Thoracic aorta (tissue), 2 donors: ENCODE measurements at regions not wholly inside any gene's neighbourhood (a gene's known extent, or its start where the extent isn't known, plus 50 kb on each side); places are given as distances from the start of the nearest gene placed in this dataset.
"Not testable (repeated sequence)": the region's sequence is repeated elsewhere in the genome, so short reads cannot be mapped to it uniquely, and the experiment has no call there.

ENCODE experiments used
- ATAC-seq: fragments of 150-250 bp; one replicate; pipeline ENCODE4 v1.8.0; 2017; ENCODE audit warnings: low read depth; ENCODE audit not compliant: insufficient number of reproducible peaks, low FRiP score
- DNase-seq: peaks from one replicate; pipeline ENCODE4 v3.0.0-alpha.2; 2020; ENCODE audit warnings: low spot score
- H3K27ac ChIP-seq, 2 donors: fragments of 200-600 bp; sonication (generic); 1 replicate in 1 of 2; 2 replicates in 1 of 2; pipeline ENCODE4 v1.5.1; 2016; ENCODE audit warnings: mild to moderate bottlenecking in 2 of 2, moderate library complexity in 2 of 2
- H3K27me3 ChIP-seq: fragments of 200-600 bp; sonication (generic); replicated peaks from 2 replicates; pipeline ENCODE4 v1.6.0; 2016; ENCODE audit warnings: mild to moderate bottlenecking; ENCODE audit not compliant: insufficient read depth
- H3K36me3 ChIP-seq: fragments of 200-600 bp; sonication (generic); one replicate; pipeline ENCODE4 v1.5.1; 2016
- H3K4me1 ChIP-seq, 2 donors: fragments of 200-600 bp; sonication (generic); 1 replicate in 1 of 2; 2 replicates in 1 of 2; pipeline versions ENCODE4 v1.5.1 to v1.6.0; 2016; ENCODE audit warnings: low read depth in 2 of 2, mild to moderate bottlenecking in 1 of 2; ENCODE audit not compliant: control insufficient read depth in 1 of 2
- H3K4me3 ChIP-seq: fragments of 200-600 bp; sonication (generic); 2 replicates; pipeline ENCODE4 v1.5.1; 2016; ENCODE audit warnings: mild to moderate bottlenecking
- H3K9me3 ChIP-seq: fragments of 200-600 bp; sonication (generic); 2 replicates; pipeline ENCODE4 v1.5.1; 2016
- CTCF ChIP-seq: fragments of 200-600 bp; sonication (generic); IDR thresholded peaks from one replicate; pipeline ENCODE4 v1.5.1; 2019; ENCODE audit warnings: antibody characterized with exemption

GRCh38 chr10:60591119-60591518 lies 187.2 kb upstream of the CDK1 start:
- H3K27me3 ChIP-seq: no peaks in the 10 kb centered on the region
- H3K36me3 ChIP-seq: no peaks in the 10 kb centered on the region
- no peaks in the 10 kb centered on the region for H3K4me1 ChIP-seq
- DNase-seq: no peak
- no peak for ATAC-seq
- no peak for TF ChIP-seq CTCF
- no peak overlapping the region for H3K4me3 ChIP-seq
- H3K27ac ChIP-seq: no peak overlapping the region
- no peaks in the 10 kb centered on the region for H3K9me3 ChIP-seq

DNA sequence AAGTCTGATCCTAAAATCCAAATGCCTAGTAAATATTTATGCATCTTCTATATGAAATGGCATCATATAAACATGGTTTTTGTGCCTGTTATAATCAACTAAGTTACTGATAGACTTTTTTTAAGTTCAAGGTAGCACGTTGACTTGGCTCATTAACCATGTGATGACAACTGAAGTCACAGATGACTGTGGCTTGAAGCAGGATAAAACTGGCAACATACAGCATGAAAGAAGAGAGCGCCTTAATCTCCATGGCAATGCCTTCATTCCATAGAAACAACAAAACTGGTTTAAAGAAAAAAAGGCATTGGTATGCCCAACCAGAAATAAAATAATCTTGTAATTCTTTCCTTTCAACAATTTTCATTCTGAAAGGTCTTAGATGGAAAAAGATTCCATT lies 188.9 kb upstream of the CDK1 start:
- H3K36me3 ChIP-seq: no peaks in the 10 kb centered on the region
- H3K27me3 ChIP-seq: no peaks in the 10 kb centered on the region
- H3K4me3 ChIP-seq: no peak overlapping the region
- ATAC-seq: no peak
- H3K4me1 ChIP-seq: no peaks in the 10 kb centered on the region
- no peak for TF ChIP-seq CTCF
- no peaks in the 10 kb centered on the region for H3K9me3 ChIP-seq
- H3K27ac ChIP-seq: no peak overlapping the region
- no peak for DNase-seq

DNA sequence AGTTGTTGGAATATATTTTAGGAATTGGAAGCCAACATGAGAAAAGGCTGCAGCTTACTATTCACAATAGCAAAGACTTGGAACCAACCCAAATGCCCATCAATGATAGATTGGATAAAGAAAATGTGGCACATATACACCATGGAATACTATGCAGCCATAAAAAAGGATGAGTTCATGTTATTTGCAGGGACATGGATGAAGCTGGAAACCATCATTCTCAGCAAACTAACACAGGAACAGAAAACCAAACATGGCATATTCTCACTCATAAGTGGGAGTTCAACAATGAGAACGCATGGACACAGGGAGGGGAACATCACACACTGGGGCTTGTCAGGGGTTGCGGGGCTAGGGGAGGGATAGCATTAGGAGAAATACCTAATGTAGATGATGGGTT lies 192.1 kb upstream of the ANK3 start:
- H3K36me3 ChIP-seq, H3K4me1 ChIP-seq, ATAC-seq, DNase-seq, H3K27ac ChIP-seq, H3K9me3 ChIP-seq, H3K4me3 ChIP-seq, H3K27me3 ChIP-seq: not testable (repeated sequence)

DNA sequence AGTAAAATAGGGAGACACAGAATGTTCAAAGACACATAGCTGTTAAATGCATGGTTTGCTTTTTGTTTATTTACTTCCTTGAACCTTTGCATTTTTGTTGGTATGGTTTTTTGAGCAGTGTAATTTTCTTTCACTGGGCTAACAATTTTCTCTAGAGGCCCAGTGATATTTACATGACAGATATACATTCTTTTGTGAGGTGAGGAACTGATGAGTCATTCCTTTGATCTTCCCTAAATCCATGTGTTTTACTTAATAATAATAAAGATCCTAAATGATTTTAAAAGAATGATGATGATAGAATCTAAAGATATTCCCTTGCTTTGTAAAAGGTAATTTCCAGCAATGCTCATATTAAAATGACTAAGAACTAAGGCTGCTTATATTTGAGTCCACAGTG lies 188.5 kb upstream of the ANK3 start:
- H3K36me3 ChIP-seq: no peaks in the 10 kb centered on the region
- no peak for DNase-seq
- H3K27ac ChIP-seq: no peak overlapping the region
- H3K27me3 ChIP-seq: no peaks in the 10 kb centered on the region
- no peak overlapping the region for H3K4me3 ChIP-seq
- H3K4me1 ChIP-seq: peaks cover 0 to 11% of the 10 kb centered on the region in 2 donors
- H3K9me3 ChIP-seq: no peaks in the 10 kb centered on the region
- no peak for ATAC-seq
- no peak for TF ChIP-seq CTCF

GRCh38 chr10:60576130-60577069 lies 186.7 kb upstream of the ANK3 start:
- H3K27me3 ChIP-seq: no peaks in the 10 kb centered on the region
- no peak for DNase-seq
- peaks cover 3 to 11% of the 10 kb centered on the region in 2 donors for H3K4me1 ChIP-seq
- TF ChIP-seq CTCF: no peak
- H3K27ac ChIP-seq: no peak overlapping the region
- peak overlapping the region; percentile 25 for H3K4me3 ChIP-seq
- ATAC-seq: no peak
- H3K36me3 ChIP-seq: no peaks in the 10 kb centered on the region
- H3K9me3 ChIP-seq: no peaks in the 10 kb centered on the region
